OCI-M2 (cell line): ENCODE measurements at regions not wholly inside any gene's neighbourhood (a gene's known extent, or its start where the extent isn't known, plus 50 kb on each side); places are given as distances from the start of the nearest gene placed in this dataset.

Experiments used
- DNase-seq: peaks from one replicate; lab custom pipeline; 2025; ENCODE audit not compliant: unreplicated experiment; lab: John Stamatoyannopoulos, UW

DNA sequence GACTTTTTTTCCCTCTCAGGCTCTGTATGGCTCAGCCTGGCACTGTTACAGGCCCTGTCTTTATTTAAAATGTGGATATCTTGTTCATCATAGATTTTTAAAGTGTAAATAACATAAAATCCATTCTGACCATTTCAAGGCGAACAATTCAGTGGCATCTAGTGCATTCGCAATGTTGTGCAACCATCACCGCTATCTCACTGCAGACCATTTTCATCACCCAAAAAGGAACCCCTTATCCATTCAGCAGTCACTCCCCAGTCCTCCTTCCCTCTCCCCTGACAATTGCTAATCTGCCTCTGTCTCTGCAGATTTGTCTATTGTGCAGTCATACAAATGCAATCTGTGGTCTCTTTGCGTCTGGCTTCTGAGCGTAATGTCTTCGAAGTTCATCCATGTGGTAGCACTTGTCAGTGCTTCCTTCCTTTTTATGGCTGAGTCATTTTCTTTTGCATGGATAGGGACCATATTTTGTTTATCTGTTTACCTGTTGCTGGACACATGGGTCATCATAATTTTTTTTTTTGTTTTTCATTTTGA lies 148.8 kb upstream of the LHX5 start:
- DNase-seq: no peak

DNA sequence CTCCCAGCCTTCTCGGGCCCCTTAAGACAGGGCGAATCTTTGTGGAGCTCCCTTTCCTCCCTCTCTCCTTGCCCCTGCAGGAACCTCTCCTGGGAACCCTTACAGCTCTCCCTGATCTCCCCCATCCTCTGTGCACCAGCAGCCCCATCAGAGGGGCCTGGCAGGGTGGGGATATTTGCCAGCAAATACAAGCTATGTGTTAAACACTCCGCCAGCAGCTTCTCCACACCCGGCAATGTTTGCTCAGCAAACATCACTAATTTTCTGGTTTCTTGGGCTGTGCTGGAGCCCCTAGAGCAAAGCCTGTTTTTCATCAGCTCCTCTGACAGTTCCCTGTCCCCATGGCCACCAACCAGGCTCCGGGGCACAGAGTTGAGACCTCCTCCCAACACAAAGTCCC lies 147.5 kb upstream of the LHX5 start:
- DNase-seq: no peak

DNA sequence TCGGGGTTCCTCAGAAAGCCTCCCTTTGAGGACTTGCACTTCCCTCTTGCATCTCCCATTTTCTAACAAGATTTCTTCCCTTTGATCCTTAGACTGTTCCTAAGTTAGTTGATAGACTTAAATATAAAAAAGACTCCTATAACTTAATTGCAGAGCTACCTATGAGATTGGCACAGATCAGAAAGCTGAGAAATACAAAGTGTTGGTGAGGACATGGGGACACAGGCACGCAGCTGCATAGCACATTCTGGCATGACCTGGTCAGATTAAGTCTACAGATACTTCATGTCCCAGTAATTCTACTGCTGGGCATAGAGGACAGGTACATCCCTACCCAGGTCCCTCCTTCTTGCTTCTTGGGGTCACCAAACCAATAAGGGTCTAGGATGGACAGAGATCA lies 141.7 kb upstream of the LHX5 start:
- DNase-seq: no peak

- DNase-seq: no peak
Observed at GRCh38 chr12:113612793-113613192, 141.1 kb upstream of the LHX5 start.

- DNase-seq: no peak
Observed at GRCh38 chr12:113612076-113612728, 140.5 kb upstream of the LHX5 start.

DNA sequence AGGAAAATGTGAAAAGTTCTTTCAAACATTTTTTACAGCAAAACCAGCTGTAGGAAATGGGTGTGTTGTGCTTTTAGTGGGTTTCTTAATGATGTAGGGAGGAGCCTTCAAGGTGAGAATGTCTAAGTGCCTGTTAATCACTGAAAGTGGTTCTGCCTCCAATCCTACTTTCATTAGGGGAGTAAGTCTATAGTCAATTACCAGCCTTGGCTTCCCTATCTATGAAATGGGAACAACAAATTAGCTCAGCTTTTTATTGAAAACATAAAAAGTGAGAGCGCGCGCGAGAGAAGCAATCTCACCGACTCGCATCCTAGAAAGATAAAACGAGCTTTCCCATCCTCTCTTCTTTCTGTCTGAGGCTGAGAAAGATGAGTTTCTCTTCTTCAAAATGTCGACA lies 140.0 kb upstream of the LHX5 start:
- DNase-seq: no peak

DNA sequence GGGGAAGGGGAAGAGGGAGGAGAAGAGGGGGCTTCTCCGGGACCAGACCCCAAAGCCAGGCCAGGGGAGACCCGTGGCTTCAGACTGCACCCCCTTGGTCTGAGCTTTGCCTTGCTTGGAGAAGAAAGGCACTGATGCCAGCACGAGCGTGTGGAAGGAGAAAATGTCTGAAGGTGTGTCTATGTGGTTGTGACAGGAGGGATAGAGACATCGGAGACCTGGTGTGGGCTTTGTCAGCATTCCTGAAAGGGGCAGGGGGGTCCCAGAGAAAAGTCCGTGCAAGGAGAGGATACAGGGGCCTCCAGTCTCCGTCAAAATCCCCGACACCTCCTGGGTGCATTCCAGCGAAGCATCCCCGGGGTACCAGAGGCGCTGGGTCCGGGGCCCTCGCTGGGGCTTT lies 139.0 kb upstream of the LHX5 start:
- no peak for DNase-seq

DNA sequence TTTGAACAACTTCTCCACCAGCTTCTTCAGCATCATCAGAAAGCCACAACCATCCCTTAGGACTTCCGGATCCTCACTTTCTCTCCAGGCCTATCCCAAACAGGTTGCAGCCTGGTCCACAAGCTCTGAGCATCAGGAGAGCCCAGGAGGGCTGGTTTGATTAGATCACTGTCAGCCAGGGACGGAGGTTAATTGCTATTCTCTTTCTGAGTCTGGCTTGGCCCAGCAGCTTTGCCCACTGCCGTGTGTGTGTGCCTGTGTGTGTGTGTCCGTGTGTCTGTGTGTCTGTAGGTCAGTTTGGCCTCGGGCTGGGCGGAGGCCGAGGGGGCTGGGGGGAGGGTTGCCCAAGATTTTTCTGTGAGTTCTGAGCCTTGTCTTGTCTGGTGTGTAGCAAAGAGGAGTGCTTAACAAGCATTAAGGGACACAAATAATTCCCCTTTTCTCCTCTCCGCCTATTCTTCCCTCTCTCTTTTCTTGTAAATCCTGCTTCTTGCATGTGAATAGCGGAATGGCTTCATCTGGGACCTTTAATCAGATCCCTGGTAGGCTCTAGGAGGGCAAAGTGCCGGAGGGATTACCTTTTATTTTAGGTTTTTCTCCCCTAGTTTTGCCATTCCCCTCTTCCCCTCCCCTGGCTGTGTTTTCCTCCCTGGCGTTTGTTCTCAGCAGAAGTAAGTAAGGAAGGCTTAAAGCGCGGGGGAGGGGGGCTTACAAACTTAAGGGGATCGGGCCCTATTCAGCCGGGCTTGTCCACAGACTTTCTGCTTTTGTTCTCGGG lies 138.2 kb upstream of the LHX5 start:
- no peak for DNase-seq

- no peak for DNase-seq
Observed at GRCh38 chr12:113604666-113605065, 133.0 kb upstream of the LHX5 start.

DNA sequence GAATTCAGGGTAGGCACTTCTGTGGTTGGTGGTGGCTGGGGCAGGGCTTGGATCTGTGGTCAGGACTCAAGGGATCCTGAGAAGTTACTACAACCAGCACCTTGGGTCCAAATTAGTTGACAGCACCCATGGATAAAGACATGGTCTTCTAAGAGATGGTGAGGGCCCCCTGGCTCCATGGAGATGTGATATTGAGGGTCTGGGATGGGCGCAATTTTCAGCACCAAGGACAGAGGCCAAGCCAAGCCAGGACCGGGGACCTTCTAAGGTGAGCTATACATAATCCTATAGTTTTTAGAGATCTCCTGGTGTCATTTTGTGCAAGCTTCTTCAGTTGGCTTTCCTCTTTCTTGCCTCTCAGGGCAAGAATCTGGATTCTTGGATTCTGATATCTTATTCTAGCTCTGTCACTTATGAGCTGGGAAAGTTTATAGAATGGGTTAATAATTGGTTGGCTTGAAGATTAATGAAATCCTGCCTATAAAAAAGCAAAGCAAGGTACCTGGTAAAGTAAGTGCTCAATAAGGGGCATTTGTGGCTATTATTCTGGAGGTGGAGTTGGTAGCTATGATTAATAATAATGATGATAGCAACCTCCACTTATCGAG lies 130.1 kb upstream of the LHX5 start:
- no peak for DNase-seq

DNA sequence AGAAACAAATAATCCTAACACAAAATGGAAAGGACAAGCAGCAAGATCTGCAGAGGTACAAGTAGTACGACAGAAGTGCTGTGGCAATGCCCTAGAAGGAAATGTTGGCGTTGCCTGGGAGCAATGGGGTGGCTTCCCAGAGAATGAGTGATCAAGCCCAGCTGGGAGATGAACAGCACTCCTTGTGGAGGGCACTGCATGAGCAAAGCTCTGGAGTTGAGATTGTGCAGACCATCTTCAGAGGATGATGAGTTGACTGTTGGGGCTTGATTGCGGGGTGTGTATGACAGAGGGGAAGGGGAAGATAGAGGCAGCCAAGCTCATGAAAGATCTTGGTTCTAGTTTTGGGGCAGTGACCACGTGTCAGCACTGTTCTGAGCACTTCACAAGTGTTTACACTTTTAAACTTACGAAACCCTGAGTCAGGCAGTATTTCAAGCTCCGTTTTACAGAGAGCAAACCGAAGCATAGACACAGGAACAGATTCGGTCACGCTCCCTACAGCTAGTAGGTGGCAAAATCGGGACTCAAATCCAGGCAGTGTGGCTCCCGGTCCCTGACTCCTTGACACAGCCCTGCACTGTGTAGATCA lies 127.2 kb upstream of the LHX5 start:
- no peak for DNase-seq

DNA sequence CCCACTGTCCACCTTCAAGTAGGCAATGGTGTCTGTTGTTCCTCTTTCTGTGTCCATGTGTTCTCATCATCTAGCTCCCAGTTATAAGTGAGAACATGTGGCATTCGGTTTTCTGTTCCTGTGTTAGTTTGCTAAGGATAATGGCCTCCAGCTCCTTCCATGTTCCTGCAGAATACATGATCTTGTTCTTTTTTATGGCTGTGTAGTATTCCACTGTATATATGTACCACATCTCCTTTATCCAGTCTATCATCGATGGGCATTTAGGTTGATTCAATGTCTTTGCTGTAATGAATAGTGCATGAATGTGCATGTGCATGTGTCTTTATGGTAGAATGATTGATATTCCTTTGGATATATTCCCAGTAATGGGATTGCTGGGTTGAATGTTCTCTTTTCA lies 123.3 kb upstream of the LHX5 start:
- no peak for DNase-seq

DNA sequence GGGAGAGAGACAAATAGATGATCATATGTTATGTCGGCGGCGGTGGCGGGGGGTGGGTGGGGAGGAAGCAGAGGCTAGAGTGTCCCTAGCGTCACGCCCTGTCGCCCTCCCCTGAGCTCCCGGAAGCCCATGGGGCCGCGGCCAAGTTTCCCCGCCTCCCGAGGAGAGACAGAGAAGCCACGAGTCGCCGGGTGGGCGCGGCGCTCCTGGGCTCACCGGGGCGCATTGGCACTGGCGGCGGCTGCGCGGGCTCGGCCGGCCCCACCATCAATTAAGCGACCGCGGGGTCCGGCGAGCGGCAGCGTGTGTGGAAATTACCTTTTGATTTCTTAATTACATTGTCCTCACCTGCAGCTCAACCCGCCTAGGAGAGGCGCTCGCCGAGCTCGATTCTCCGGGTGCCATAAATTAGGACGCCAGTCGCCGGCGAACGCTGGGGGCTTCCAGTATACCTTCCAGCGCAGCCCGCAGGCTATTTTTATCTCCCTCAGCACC lies 119.9 kb upstream of the LHX5 start:
- DNase-seq: no peak

DNA sequence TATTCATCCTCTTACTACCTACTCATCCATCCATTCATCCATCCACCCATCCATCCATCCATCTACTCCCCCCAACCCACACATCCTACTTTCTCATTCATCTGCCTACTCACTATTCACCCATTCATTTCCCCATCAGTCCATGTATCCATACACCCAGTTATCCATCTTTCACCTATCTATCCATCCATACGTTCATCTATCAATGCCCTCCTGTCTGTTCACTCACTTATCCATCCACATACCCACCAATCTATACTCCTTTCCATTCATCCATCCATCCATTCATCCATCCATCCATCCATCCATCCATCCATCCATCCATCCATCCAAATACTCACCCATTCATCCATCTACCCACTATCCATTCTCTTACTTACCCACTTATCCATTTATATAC lies 117.8 kb upstream of the LHX5 start:
- DNase-seq: no peak

- DNase-seq: no peak
Observed at GRCh38 chr12:113587720-113588119, 116.0 kb upstream of the LHX5 start.

DNA sequence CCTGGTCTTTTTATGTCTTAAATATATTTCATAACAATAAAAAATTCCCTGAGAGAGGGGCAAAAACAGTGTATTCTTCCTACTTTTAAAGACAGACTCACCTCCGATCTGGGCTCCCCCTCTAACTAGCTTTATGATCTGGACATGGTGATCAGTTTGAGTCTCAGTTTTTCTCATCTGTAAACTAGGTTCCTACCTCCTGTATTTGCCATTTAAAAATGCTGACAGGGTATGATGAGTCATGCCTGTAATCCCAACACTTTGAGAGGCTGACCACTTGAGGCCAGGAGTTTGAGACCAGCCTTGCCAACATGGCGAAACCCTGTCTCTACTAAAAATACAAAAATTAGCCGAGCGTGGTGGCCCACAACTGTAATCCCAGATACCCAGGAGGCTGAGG lies 114.8 kb upstream of the LHX5 start:
- DNase-seq: no peak

GRCh38 chr12:113582521-113583218 lies 111.0 kb upstream of the LHX5 start:
- DNase-seq: no peak

- DNase-seq: no peak
Observed at GRCh38 chr12:113581342-113581741, 109.7 kb upstream of the LHX5 start.

DNA sequence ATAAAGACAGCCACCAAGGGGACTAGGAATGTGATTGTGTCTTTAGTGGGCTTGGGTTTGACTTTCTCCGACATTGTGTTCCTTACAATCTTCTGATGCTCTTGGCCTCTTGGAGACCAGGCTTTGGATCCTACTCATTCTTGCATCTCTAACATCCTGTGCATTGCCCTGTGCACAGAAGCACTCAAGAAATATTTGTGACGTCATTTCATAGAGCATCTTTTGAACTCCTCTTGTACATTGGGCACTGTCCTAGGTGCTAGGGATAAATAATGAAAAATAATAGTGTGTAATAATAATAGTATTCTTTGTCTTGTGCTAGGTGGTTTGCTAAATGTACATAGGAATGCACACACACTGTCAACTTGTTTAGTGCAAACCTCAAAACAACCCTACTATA lies 108.8 kb upstream of the LHX5 start:
- DNase-seq: no peak

- no peak for DNase-seq
Observed at GRCh38 chr12:113577464-113578129, 105.9 kb upstream of the LHX5 start.
